Stimulated activated CD4-positive, alpha-beta T cell treated with anti-CD3 and anti-CD28 coated beads, Interleukin-12 subunit alpha, Interleukin-12 subunit beta, amount 100 ng/mL, for 24 hours (primary cell): ENCODE measurements at regions not wholly inside any gene's neighbourhood (a gene's known extent, or its start where the extent isn't known, plus 50 kb on each side); places are given as distances from the start of the nearest gene placed in this dataset.

Source experiments
- DNase-seq, 2 experiments: peaks; one replicate each; pipeline ENCODE4 v3.0.0-alpha.2; 2020; ENCODE audit warnings: low read depth in 2 of 2

GRCh38 chr18:67290421-67290820 is 226.1 kb downstream of the DSEL start:
- no peak for DNase-seq

GRCh38 chr18:67285583-67285982 is 230.9 kb downstream of the DSEL start:
- no peak for DNase-seq

- DNase-seq = no peak
These were observed 233.7 kb downstream of the DSEL start for GRCh38 chr18:67282796-67283195.

GRCh38 chr18:67281746-67282145 is 234.8 kb downstream of the DSEL start:
- no peak for DNase-seq

GRCh38 chr18:67280486-67281242 is 235.9 kb downstream of the DSEL start:
- no peak for DNase-seq

- no peak for DNase-seq
These were observed 236.5 kb downstream of the DSEL start for GRCh38 chr18:67279988-67280387.

- no peak for DNase-seq
These were observed 237.5 kb downstream of the DSEL start for GRCh38 chr18:67278984-67279383.

GRCh38 chr18:67276638-67277037 is 239.9 kb downstream of the DSEL start:
- no peak for DNase-seq

- no peak for DNase-seq
These were observed 243.2 kb downstream of the DSEL start for GRCh38 chr18:67273288-67273687.

- DNase-seq = no peak
These were observed 247.3 kb downstream of the DSEL start for GRCh38 chr18:67269206-67269605.

GRCh38 chr18:67268530-67268929 is 248.0 kb downstream of the DSEL start:
- DNase-seq = no peak

GRCh38 chr18:67266246-67267237 is 250.0 kb downstream of the DSEL start:
- no peak for DNase-seq

GRCh38 chr18:67265464-67266245 is 250.9 kb downstream of the DSEL start:
- no peak for DNase-seq

- DNase-seq = no peak
These were observed 254.5 kb downstream of the DSEL start for GRCh38 chr18:67261931-67262552.

GRCh38 chr18:67260841-67261240 is 255.7 kb downstream of the DSEL start:
- no peak for DNase-seq

- DNase-seq = no peak
These were observed 265.6 kb downstream of the DSEL start for GRCh38 chr18:67250776-67251424.

- DNase-seq = no peak
These were observed 272.5 kb downstream of the DSEL start for GRCh38 chr18:67243799-67244587.

GRCh38 chr18:67242001-67242400 is 274.5 kb downstream of the DSEL start:
- DNase-seq = no peak

GRCh38 chr18:67241299-67241698 is 275.2 kb downstream of the DSEL start:
- no peak for DNase-seq

GRCh38 chr18:67239826-67240225 is 276.7 kb downstream of the DSEL start:
- no peak for DNase-seq
